SU-DHL-6 (cell line): ENCODE measurements at regions not wholly inside any gene's neighbourhood (a gene's known extent, or its start where the extent isn't known, plus 50 kb on each side); places are given as distances from the start of the nearest gene placed in this dataset.

ENCODE experiments used
- H2AFZ ChIP-seq: fragments of 200-600 bp; sonication (generic); 2 replicates; pipeline ENCODE4 v1.6.1; 2014; ENCODE audit warnings: low read depth, mild to moderate bottlenecking, moderate library complexity, mixed read lengths, antibody characterized with exemption, low read length; ENCODE audit not compliant: severe bottlenecking
- H3F3A ChIP-seq: fragments of 200-600 bp; shearing (Covaris generic); 2 replicates; pipeline ENCODE4 v1.6.0; 2016; ENCODE audit warnings: antibody characterized with exemption, mild to moderate bottlenecking; ENCODE audit not compliant: insufficient read depth
- H3K27ac ChIP-seq: fragments of 200-600 bp; sonication (generic); 2 replicates; pipeline ENCODE4 v1.5.1; 2016; ENCODE audit warnings: low read depth, mild to moderate bottlenecking, low read length, moderate library complexity, mixed read lengths
- H3K27me3 ChIP-seq: fragments of 200-600 bp; sonication (generic), shearing (Covaris generic); 2 replicates; pipeline ENCODE4 v1.6.0; 2014; ENCODE audit warnings: mild to moderate bottlenecking, low read length
- H3K36me3 ChIP-seq: fragments of 200-600 bp; sonication (generic); 2 replicates; pipeline ENCODE4 v1.6.1; 2014; ENCODE audit warnings: mild to moderate bottlenecking, low read length, mixed read lengths
- H3K4me2 ChIP-seq: fragments of 300-600, 200-600 bp; shearing (Covaris generic), sonication (generic); 2 replicates; pipeline ENCODE4 v1.6.0; 2014; ENCODE audit warnings: low read length, low read depth, mild to moderate bottlenecking; ENCODE audit not compliant: poor library complexity, severe bottlenecking
- H3K4me3 ChIP-seq: fragments of 200-600 bp; sonication (generic); 2 replicates; pipeline ENCODE4 v1.5.1; 2014; ENCODE audit warnings: antibody characterized with exemption, low read length, mild to moderate bottlenecking, mixed read lengths; ENCODE audit not compliant: insufficient read depth, poor library complexity, severe bottlenecking
- H3K79me2 ChIP-seq: fragments of 200-600 bp; sonication (generic); 2 replicates; pipeline ENCODE4 v1.6.1; 2014; ENCODE audit warnings: mild to moderate bottlenecking, low read length, moderate library complexity; ENCODE audit not compliant: insufficient read depth
- H3K9ac ChIP-seq: fragments of 200-600 bp; sonication (generic); 2 replicates; pipeline ENCODE4 v1.7.0; 2014; ENCODE audit warnings: mild to moderate bottlenecking, low read length
- H3K9me2 ChIP-seq: fragments of 200-600 bp; sonication (generic); replicated peaks from 2 replicates; pipeline ENCODE4 v1.6.1; 2014; ENCODE audit warnings: low read length; ENCODE audit not compliant: insufficient read depth
- H3K9me3 ChIP-seq: fragments of 200-600 bp; sonication (generic); 2 replicates; pipeline ENCODE4 v1.6.1; 2014; ENCODE audit warnings: low read length, mixed read lengths; ENCODE audit not compliant: insufficient read depth
- H4K20me1 ChIP-seq: fragments of 200-600 bp; sonication (generic); 2 replicates; pipeline ENCODE4 v1.6.1; 2014; ENCODE audit warnings: low read depth, mild to moderate bottlenecking, antibody characterized with exemption, low read length, moderate library complexity, mixed read lengths
- CTCF ChIP-seq: fragments of 200-600 bp; sonication (generic); IDR thresholded peaks from one replicate; pipeline ENCODE4 v1.5.1; 2017; ENCODE audit warnings: antibody characterized with exemption, mild to moderate bottlenecking, low read length, moderate library complexity; ENCODE audit not compliant: insufficient read depth, poor library complexity, severe bottlenecking
- EZH2phosphoT487 ChIP-seq: fragments of 200-600 bp; sonication (generic), shearing (Covaris generic); conservative IDR thresholded peaks from 2 replicates; pipeline ENCODE4 v1.6.1; 2018; ENCODE audit warnings: mild to moderate bottlenecking, antibody characterized with exemption, low read length, moderate library complexity, mixed read lengths

DNA sequence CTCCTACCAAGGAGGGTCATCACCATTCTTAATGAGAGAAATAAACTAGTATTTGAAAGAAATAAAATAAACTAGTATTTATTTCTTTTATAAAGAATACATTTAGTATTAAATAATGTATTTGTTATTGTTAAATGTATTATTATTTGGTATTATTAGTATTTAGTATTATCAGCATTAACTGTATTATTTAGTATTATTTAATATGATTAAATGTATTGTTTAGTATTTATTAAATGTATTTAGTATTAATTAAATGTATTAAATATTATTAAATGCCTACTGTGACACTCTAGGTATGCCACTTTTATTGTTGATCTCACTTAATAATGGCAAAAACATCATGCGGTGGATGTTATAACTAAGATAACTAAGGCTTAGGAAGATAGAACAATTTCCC is 353.6 kb upstream of the MAP2 start:
- Histone ChIP-seq H3K36me3 (no peaks in the 10 kb centered on the region), H3K9me3 (no peaks in the 10 kb centered on the region), H3K27ac (no peak overlapping the region)

DNA sequence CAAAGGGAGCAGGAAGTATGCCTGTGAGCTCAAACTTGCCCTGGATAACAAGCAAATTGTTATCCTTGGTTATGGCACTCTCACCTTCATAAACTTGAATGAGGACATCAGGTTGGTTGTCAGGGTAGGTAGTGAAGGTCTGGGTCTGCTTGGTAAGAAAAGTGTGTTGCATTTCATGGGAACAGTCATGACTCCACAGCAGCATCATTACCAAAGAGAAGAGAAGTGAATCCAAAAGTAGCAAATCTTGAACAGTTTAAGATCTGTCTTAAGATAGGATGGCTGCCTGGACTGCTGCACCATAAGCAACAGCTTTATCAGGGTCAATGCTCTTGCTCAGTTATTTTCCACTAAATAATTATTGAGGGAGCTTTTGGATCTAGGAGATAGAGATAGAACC is 350.7 kb upstream of the MAP2 start:
- Histone ChIP-seq H3K79me2 (no peaks in the 10 kb centered on the region), H2AFZ (no peak overlapping the region), H3F3A (no peaks in the 10 kb centered on the region), H3K9ac (no peak overlapping the region), H3K4me3 (no peak overlapping the region), H3K9me2 (no peaks in the 10 kb centered on the region), H4K20me1 (no peaks in the 10 kb centered on the region), H3K27me3 (no peaks in the 10 kb centered on the region), H3K9me3 (no peaks in the 10 kb centered on the region), H3K4me2 (no peak overlapping the region), H3K36me3 (no peaks in the 10 kb centered on the region), H3K27ac (no peak overlapping the region)
- TF ChIP-seq CTCF (no peak), EZH2phosphoT487 (no peak)

More for the DNA sequence above, 353.6 kb upstream of the MAP2 start:
- no peak for TF ChIP-seq CTCF
- no peak for TF ChIP-seq EZH2phosphoT487
- Histone ChIP-seq H4K20me1 (no peaks in the 10 kb centered on the region), H3F3A (no peaks in the 10 kb centered on the region), H3K79me2 (no peaks in the 10 kb centered on the region), H3K9ac (no peak overlapping the region), H3K4me3 (no peak overlapping the region), H3K4me2 (no peak overlapping the region), H2AFZ (no peak overlapping the region), H3K27me3 (no peaks in the 10 kb centered on the region), H3K9me2 (no peaks in the 10 kb centered on the region)

DNA sequence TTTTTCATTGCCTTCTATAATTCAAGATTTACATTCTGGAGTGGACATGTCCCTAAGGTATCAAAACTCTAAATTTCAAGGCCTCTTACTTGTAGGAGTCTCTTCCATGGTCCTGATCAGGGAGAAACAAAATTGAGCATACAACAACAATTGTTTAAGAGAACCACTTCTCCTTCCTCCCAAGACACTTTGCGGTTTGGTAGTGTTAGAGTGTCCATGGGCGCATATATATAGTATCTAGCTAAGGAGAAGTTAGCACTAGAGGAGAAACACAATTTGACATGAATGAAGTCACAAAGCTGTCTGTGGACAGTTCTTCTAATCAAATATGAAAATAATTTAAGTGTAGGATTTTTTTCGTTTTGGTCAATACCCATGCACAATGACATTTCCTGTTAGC is 349.1 kb upstream of the MAP2 start:
- no peaks in the 10 kb centered on the region for H4K20me1 ChIP-seq
- no peak overlapping the region for H3K27ac ChIP-seq
- H3K79me2 ChIP-seq = no peaks in the 10 kb centered on the region
- no peaks in the 10 kb centered on the region for H3K9me3 ChIP-seq
- no peak overlapping the region for H3K4me2 ChIP-seq
- H3F3A ChIP-seq = no peaks in the 10 kb centered on the region
- no peak overlapping the region for H3K4me3 ChIP-seq
- TF ChIP-seq CTCF (no peak), EZH2phosphoT487 (no peak)
- H3K36me3 ChIP-seq = no peaks in the 10 kb centered on the region
- no peaks in the 10 kb centered on the region for H3K27me3 ChIP-seq
- no peaks in the 10 kb centered on the region for H3K9me2 ChIP-seq
- no peak overlapping the region for H3K9ac ChIP-seq
- H2AFZ ChIP-seq = no peak overlapping the region

DNA sequence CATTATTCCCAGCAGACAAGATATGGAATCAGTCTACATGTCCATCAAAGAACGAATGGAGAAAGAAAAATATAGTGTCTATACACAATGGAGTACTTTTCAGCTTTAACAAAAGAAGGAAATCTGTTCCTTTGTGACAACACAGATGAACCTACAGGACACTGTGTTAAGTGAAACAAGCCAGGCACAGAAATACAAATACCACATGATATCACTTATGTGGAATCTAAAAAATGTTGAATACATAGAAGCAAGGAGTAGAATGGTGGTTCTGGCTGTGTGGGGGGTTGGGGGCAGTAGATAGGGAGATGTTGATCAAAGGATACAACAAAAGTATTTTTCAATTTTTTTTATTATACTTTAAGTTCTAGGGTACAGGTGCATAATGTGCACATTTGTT is 347.7 kb upstream of the MAP2 start:
- Histone ChIP-seq H3K9ac (no peak overlapping the region), H3F3A (no peaks in the 10 kb centered on the region), H3K27me3 (no peaks in the 10 kb centered on the region), H3K79me2 (no peaks in the 10 kb centered on the region), H3K4me2 (no peak overlapping the region), H3K27ac (no peak overlapping the region), H2AFZ (no peak overlapping the region), H3K9me2 (no peaks in the 10 kb centered on the region), H3K9me3 (no peaks in the 10 kb centered on the region), H3K4me3 (no peak overlapping the region), H3K36me3 (no peaks in the 10 kb centered on the region), H4K20me1 (no peaks in the 10 kb centered on the region)
- TF ChIP-seq CTCF (no peak), EZH2phosphoT487 (no peak)
